Mucosa of descending colon (tissue), 3 donors: ENCODE measurements at regions not wholly inside any gene's neighbourhood (a gene's known extent, or its start where the extent isn't known, plus 50 kb on each side); places are given as distances from the start of the nearest gene placed in this dataset.
"Not testable (repeated sequence)": the region's sequence is repeated elsewhere in the genome, so short reads cannot be mapped to it uniquely, and the experiment has no call there.

Experiments
- ATAC-seq: fragments of 200-7000 bp; cut with Tn5 transposase; one replicate; pipeline ENCODE4 v1.9.1; 2020; ENCODE audit warnings: mild to moderate bottlenecking, moderate library complexity
- DNase-seq, 3 donors: peaks; one replicate each; pipeline ENCODE4 v3.0.0-alpha.2; 2020
- H3K36me3 ChIP-seq: fragments of 200-600 bp; one replicate; pipeline ENCODE4 v1.8.0; 2021; ENCODE audit warnings: low read depth, mild to moderate bottlenecking
- H3K4me1 ChIP-seq: fragments of 200-600 bp; one replicate; pipeline ENCODE4 v1.8.0; 2021; ENCODE audit warnings: low read depth, mild to moderate bottlenecking
- H3K4me3 ChIP-seq: fragments of 200-600 bp; one replicate; pipeline ENCODE4 v1.8.0; 2021; ENCODE audit warnings: mild to moderate bottlenecking
- H3K9me3 ChIP-seq: fragments of 200-600 bp; one replicate; pipeline ENCODE4 v1.8.0; 2021; ENCODE audit warnings: mild to moderate bottlenecking
- CTCF ChIP-seq: fragments of 200-600 bp; IDR thresholded peaks from one replicate; pipeline ENCODE4 v1.8.0; 2022; ENCODE audit warnings: antibody characterized with exemption, mild to moderate bottlenecking
- intact Hi-C, 2 donors: fragments of 100-400 bp; cut with DNase I in 1 of 2; cut with micrococcal nuclease in 1 of 2; formaldehyde crosslinking; loops; one replicate each; pipeline versions ENCODE4 v1.11.0 to v1.11.1; 2022; cut with DNase I, micrococcal nuclease
- donor health status: DM: no; HTN: no; CAD: no; lungs with moderate emphysema.
- donor health status: DM: no; HTN: no; CAD: no.
- donor health status: DM: no; HTN: yes; CAD: no.

GRCh38 chr6:141925001-141925400, 207.7 kb upstream of the GJE1 start:
- DNase-seq (no peak), ATAC-seq (no peak)
- intact Hi-C loops, result no loop called here
- H3K4me3 ChIP-seq, result no peak overlapping the region
- no peaks in the 10 kb centered on the region for H3K36me3 ChIP-seq
- TF ChIP-seq CTCF, result no peak
- peaks cover 7% of the 10 kb centered on the region for H3K9me3 ChIP-seq
- H3K4me1 ChIP-seq, result no peaks in the 10 kb centered on the region

- H3K9me3 ChIP-seq, result peaks cover 7% of the 10 kb centered on the region
- intact Hi-C loops, result no loop called here
- ATAC-seq (no peak), DNase-seq (no peak)
- H3K4me3 ChIP-seq, result no peak overlapping the region
- no peaks in the 10 kb centered on the region for H3K4me1 ChIP-seq
- H3K36me3 ChIP-seq, result no peaks in the 10 kb centered on the region
- TF ChIP-seq CTCF, result no peak
Observed at GRCh38 chr6:141922898-141923297, 209.8 kb upstream of the GJE1 start.

GRCh38 chr6:141916682-141917505, 215.8 kb upstream of the GJE1 start:
- H3K4me3 ChIP-seq, H3K36me3 ChIP-seq, H3K9me3 ChIP-seq, DNase-seq, H3K4me1 ChIP-seq, intact Hi-C loops, ATAC-seq: not testable (repeated sequence)

- Histone ChIP-seq H3K36me3 (no peaks in the 10 kb centered on the region), H3K4me1 (no peaks in the 10 kb centered on the region), H3K9me3 (peaks cover 5% of the 10 kb centered on the region), H3K4me3 (no peak overlapping the region)
- TF ChIP-seq CTCF, result no peak
- ATAC-seq (no peak), DNase-seq (no peak)
- intact Hi-C loops, result no loop called here
Observed at GRCh38 chr6:141914646-141915045, 218.1 kb upstream of the GJE1 start.

- no peak overlapping the region for H3K4me3 ChIP-seq
- peaks cover 5% of the 10 kb centered on the region for H3K9me3 ChIP-seq
- intact Hi-C loops, result no loop called here
- DNase-seq, result no peak
- no peaks in the 10 kb centered on the region for H3K4me1 ChIP-seq
- TF ChIP-seq CTCF, result no peak
- ATAC-seq, result no peak
- H3K36me3 ChIP-seq, result no peaks in the 10 kb centered on the region
Observed at GRCh38 chr6:141906569-141907080, 226.1 kb upstream of the GJE1 start.

GRCh38 chr6:141890661-141891060, 242.1 kb upstream of the GJE1 start:
- Histone ChIP-seq H3K36me3 (no peaks in the 10 kb centered on the region), H3K4me1 (no peaks in the 10 kb centered on the region), H3K4me3 (no peak overlapping the region), H3K9me3 (peaks cover 32% of the 10 kb centered on the region)
- no peak for ATAC-seq
- intact Hi-C loops, result no loop called here
- TF ChIP-seq CTCF, result no peak
- DNase-seq, result no peak
